Prostate gland (tissue), 2 donors: ENCODE measurements at regions not wholly inside any gene's neighbourhood (a gene's known extent, or its start where the extent isn't known, plus 50 kb on each side); places are given as distances from the start of the nearest gene placed in this dataset.

ENCODE experiments used
- DNase-seq: peaks from one replicate; pipeline ENCODE4 v3.0.0-alpha.2; 2019; ENCODE audit warnings: low spot score
- H3K27ac ChIP-seq, 2 donors: fragments of 200-600 bp; sonication (generic); 2 replicates each; pipeline ENCODE4 v1.5.1; 2017 to 2019
- H3K27me3 ChIP-seq: fragments of 200-600 bp; sonication (generic); replicated peaks from 2 replicates; pipeline ENCODE4 v1.5.1; 2019; ENCODE audit not compliant: insufficient read depth
- H3K36me3 ChIP-seq, 2 donors: fragments of 200-600 bp; sonication (generic); 1 replicate in 1 of 2; 2 replicates in 1 of 2; pipeline versions ENCODE4 v1.5.1 to v1.8.1; 2017 to 2019
- H3K4me1 ChIP-seq: fragments of 200-600 bp; sonication (generic); replicated peaks from 2 replicates; pipeline ENCODE4 v1.5.1; 2019
- H3K4me3 ChIP-seq, 2 donors: fragments of 200-600 bp; sonication (generic); 2 replicates each; pipeline ENCODE4 v1.5.1; 2017 to 2019
- H3K9me3 ChIP-seq: fragments of 200-600 bp; sonication (generic); 2 replicates; pipeline ENCODE4 v1.5.1; 2017
- POLR2A ChIP-seq: fragments of 450-650 bp; IDR thresholded peaks from one replicate; pipeline ENCODE4 v1.6.1; 2016; ENCODE audit warnings: antibody characterized with exemption, mild to moderate bottlenecking
- POLR2AphosphoS5 ChIP-seq: sonication (generic); formaldehyde crosslinking; IDR thresholded peaks from one replicate; pipeline ENCODE4 v1.6.1; 2017; ENCODE audit warnings: antibody characterized with exemption
- WGBS: methylation state at CpG from one replicate; pipeline ENCODE4 v1.1.5; 2018; 5-methylcytosine and 5-hydroxymethylcytosine counted together
- intact Hi-C: fragments of 100-400 bp; cut with DNase I; formaldehyde crosslinking; loops from one replicate; pipeline ENCODE4 v1.14.2; 2022
- TF ChIP-seq, protein P1 (sequence below), 4 experiments: fragments of 200-600 bp in 2 of 4; fragments of 450-650 bp in 2 of 4; sonication (generic) in 2 of 4; IDR thresholded peaks; 1 replicate in 3 of 4; 2 replicates in 1 of 4; pipeline ENCODE4 v1.5.1; 2016 to 2019; ENCODE audit warnings: antibody characterized with exemption in 4 of 4, mild to moderate bottlenecking in 2 of 4, moderate library complexity in 2 of 4

DNA sequence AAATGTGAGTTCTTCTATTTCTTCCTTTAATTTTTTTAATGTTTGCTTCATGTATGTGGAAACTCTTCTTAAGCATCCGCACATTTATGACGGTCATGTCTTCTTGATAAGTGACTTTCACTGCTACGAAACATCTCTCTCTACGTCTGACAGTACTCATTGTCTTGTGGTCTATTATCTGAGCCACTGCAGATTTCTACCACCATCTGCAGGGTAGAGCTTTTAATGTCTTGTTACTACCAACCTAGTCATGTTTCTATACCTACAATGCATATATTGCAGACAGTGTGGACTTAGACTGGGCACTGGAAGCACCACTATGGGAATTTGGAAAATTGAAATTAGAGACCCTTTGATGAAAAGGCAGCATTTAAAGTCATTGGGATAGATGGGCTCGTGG lies 75.4 kb upstream of the ARHGEF7 start:
- no peak overlapping the region for H3K27ac ChIP-seq
- 74% methylated on average over 5 of the region's 5 CpGs for WGBS
- no peak for DNase-seq
- no peaks in the 10 kb centered on the region for H3K9me3 ChIP-seq
- no peaks in the 10 kb centered on the region for H3K4me1 ChIP-seq
- H3K27me3 ChIP-seq: no peaks in the 10 kb centered on the region
- intact Hi-C loops: no loop called here
- no peak overlapping the region for H3K4me3 ChIP-seq
- TF ChIP-seq, protein P1, sequence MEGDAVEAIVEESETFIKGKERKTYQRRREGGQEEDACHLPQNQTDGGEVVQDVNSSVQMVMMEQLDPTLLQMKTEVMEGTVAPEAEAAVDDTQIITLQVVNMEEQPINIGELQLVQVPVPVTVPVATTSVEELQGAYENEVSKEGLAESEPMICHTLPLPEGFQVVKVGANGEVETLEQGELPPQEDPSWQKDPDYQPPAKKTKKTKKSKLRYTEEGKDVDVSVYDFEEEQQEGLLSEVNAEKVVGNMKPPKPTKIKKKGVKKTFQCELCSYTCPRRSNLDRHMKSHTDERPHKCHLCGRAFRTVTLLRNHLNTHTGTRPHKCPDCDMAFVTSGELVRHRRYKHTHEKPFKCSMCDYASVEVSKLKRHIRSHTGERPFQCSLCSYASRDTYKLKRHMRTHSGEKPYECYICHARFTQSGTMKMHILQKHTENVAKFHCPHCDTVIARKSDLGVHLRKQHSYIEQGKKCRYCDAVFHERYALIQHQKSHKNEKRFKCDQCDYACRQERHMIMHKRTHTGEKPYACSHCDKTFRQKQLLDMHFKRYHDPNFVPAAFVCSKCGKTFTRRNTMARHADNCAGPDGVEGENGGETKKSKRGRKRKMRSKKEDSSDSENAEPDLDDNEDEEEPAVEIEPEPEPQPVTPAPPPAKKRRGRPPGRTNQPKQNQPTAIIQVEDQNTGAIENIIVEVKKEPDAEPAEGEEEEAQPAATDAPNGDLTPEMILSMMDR (IDR thresholded peaks at IDR 0.05): no peak
- TF ChIP-seq POLR2AphosphoS5 (no peak), POLR2A (no peak)
- no peaks in the 10 kb centered on the region for H3K36me3 ChIP-seq

DNA sequence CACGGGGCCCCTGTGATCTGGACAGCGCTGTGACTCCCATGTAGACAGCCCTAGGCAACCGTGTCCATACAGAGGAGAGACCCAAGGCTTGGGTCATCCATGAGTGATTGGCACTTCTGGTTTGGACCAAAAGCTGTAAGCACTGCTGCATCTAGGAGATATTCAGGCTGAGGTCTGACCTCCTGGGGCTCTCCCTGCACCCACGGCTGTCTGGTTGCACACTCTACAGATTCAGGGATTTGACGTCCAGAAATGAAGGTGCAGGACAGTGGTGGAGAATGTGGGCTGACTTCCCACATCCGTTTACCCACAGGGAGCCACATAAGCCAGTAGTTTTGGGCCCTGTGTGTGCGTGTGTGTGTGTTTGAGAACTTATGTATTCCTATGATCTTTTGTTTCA lies 76.2 kb upstream of the ARHGEF7 start:
- Histone ChIP-seq H3K4me3 (no peak overlapping the region), H3K36me3 (no peaks in the 10 kb centered on the region), H3K27me3 (no peaks in the 10 kb centered on the region), H3K27ac (no peak overlapping the region), H3K9me3 (no peaks in the 10 kb centered on the region), H3K4me1 (no peaks in the 10 kb centered on the region)
- no peak for TF ChIP-seq POLR2AphosphoS5
- no peak for TF ChIP-seq POLR2A
- TF ChIP-seq, protein P1 (IDR thresholded peaks at IDR 0.05): no peak
- WGBS: 73% methylated on average over 7 of the region's 7 CpGs
- no peak for DNase-seq
- intact Hi-C loops: no loop called here

DNA sequence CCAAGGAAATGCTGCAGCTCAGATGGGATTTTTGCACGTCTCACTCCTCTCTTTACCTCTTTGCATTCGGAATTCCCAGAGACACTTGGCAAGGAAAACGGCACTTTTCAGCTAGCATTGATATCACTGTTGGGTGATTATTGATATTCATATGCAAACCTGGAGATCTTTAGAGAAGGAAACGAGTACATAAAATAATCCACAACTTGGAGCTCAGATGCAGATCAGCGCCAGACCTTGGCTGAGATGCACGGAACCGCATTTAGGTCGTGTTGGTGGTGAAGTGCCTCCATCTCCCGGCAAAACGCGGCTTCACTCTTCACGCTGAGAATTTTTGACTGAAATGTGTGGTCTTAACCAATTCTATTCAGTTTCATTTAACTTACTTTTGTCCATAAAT lies 77.2 kb upstream of the ARHGEF7 start:
- Histone ChIP-seq H3K27me3 (no peaks in the 10 kb centered on the region), H3K27ac (no peak overlapping the region), H3K4me3 (no peak overlapping the region), H3K9me3 (no peaks in the 10 kb centered on the region), H3K36me3 (no peaks in the 10 kb centered on the region), H3K4me1 (no peaks in the 10 kb centered on the region)
- 76% methylated on average over 12 of the region's 12 CpGs for WGBS
- TF ChIP-seq, protein P1 (IDR thresholded peaks at IDR 0.05): no peak
- no peak for TF ChIP-seq POLR2A
- no peak for TF ChIP-seq POLR2AphosphoS5
- no peak for DNase-seq
- intact Hi-C loops: no loop called here

DNA sequence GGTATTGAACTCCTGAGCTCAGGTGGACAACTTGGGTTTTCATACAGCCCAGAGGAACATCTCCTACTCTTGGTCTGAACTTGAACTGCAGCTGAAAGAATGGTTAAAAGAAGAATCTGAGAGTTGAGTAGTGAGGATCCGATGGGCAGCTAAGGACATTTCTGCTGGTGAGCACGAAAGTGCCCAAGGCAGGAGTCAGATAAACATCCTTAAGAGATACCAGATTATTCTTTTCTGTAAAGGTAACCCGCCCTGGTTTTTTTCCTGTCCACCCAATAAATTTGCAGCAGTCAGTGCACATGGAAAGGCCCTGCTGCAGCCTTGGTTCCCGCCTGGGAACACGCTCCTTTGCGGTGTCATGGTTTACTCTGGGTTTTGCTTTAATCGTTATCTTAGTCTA lies 78.4 kb upstream of the ARHGEF7 start:
- Histone ChIP-seq H3K36me3 (no peaks in the 10 kb centered on the region), H3K27ac (no peak overlapping the region), H3K27me3 (no peaks in the 10 kb centered on the region), H3K9me3 (no peaks in the 10 kb centered on the region), H3K4me1 (no peaks in the 10 kb centered on the region), H3K4me3 (no peak overlapping the region)
- WGBS: 76% methylated on average over 7 of the region's 7 CpGs
- intact Hi-C loops: no loop called here
- no peak for DNase-seq
- TF ChIP-seq POLR2AphosphoS5: no peak
- TF ChIP-seq, protein P1 (IDR thresholded peaks at IDR 0.05): no peak
- no peak for TF ChIP-seq POLR2A

DNA sequence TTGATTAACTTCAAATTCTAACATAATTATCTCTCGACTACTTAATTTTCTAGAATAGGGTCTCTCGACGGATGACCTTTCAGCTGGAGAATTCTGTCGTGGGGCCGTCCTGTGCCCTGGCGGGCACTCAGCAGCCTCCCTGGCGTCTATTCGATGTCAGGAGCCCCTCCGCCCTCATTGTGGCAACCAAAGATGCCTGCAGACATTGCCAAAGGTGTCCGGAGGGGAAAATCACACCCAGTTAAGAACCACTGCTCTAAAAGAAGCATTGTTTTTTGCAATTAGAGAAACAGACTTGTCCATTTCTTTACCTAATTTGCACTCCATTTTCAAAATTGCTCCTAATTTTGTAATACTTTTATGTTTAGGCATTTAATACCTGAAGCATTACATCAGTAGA lies 79.2 kb upstream of the ARHGEF7 start:
- Histone ChIP-seq H3K27me3 (no peaks in the 10 kb centered on the region), H3K27ac (no peak overlapping the region), H3K9me3 (no peaks in the 10 kb centered on the region), H3K36me3 (no peaks in the 10 kb centered on the region), H3K4me1 (no peaks in the 10 kb centered on the region), H3K4me3 (no peak overlapping the region)
- intact Hi-C loops: no loop called here
- WGBS: 82% methylated on average over 10 of the region's 10 CpGs
- no peak for DNase-seq
- TF ChIP-seq POLR2A (no peak), POLR2AphosphoS5 (no peak)
- TF ChIP-seq, protein P1 (IDR thresholded peaks at IDR 0.05): no peak
